GM18505 (cell line): ENCODE measurements at regions not wholly inside any gene's neighbourhood (a gene's known extent, or its start where the extent isn't known, plus 50 kb on each side); places are given as distances from the start of the nearest gene placed in this dataset.
A peak's percentile ranks its signal among the peaks of the same experiment; 100 is the strongest.
"Not testable (repeated sequence)": the region's sequence is repeated elsewhere in the genome, so short reads cannot be mapped to it uniquely, and the experiment has no call there.

ENCODE experiments used
- ATAC-seq: cut with Tn5 transposase; IDR thresholded peaks from one replicate; pipeline ENCODE4 v1.9.1; 2021; ENCODE audit not compliant: unreplicated experiment
- POLR2A ChIP-seq: IDR thresholded peaks from 4 replicates; pipeline ENCODE4 v1.6.1; 2011; ENCODE audit warnings: borderline replicate concordance; ENCODE audit not compliant: insufficient read depth, insufficient read length; ENCODE audit errors: extremely low read depth

DNA sequence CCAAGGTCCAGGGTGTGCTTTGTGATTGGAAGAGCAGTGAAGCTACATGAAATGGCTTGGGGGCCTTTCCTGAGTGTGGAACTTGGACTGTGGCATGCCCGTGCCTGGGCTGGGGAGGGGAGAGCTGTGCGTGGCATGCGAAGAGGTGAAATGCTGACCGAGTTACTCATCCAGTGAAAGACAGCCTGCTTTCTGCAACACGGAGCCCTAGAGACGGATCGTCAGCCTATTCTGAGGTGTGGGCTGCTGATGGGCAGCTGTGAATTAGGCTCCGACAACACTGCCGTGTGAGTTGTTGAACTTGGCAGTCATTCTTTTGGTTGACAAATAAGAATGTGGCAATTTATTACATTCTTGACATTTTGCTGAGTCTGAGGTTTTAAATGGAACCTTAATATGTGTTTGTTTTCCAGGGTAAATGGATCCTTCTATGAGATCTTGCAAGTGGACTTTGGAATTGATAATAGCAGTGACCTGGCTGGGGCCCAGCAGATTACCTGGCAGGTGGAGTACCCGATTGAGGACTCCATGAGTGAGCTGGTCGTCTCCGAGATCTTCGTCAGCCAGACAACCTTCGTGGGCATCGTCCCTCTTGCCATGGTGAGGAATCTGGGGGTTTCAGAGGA is 453.9 kb downstream of the AACS start:
- TF ChIP-seq POLR2A: no peak
- no peak for ATAC-seq

DNA sequence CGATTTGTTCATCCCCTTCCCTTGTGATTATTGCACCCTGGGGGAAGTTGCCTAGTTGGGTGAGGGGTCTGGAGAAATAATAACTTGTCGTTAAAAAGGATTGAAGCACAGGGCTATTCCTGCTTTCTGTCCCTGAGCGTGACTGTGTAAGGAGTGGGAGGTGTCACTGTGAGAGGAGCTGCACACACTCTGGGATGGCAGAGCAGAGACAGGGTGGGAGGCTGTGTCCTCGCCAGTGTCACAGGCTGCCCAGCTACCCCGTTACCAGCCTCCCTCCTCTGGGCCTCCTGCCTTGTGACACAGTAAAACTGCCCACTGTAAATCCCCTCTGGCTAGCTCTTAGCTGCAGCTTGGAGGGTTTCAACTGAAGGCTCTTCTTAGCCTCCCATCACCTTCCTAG is 460.6 kb downstream of the AACS start:
- no peak for TF ChIP-seq POLR2A
- no peak for ATAC-seq

DNA sequence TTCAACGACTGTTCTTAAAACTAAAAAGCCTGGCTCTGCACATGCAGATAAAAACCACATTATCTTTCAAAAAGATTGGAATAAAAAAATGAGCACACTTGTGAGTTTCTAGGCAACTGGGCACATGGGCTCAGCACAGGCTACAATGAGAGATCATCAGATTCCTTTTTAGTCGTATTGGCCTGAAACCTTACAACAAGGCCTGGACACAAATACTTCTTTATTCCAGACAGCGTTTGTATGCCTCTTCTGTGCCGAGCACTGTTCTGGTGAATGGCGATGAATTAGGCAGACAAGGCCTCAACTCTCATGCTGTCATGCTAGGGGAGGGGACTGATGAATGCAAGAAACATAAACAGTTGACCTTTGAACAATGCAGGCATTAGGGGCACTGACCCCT is 463.0 kb downstream of the AACS start:
- TF ChIP-seq POLR2A: no peak
- ATAC-seq: no peak

DNA sequence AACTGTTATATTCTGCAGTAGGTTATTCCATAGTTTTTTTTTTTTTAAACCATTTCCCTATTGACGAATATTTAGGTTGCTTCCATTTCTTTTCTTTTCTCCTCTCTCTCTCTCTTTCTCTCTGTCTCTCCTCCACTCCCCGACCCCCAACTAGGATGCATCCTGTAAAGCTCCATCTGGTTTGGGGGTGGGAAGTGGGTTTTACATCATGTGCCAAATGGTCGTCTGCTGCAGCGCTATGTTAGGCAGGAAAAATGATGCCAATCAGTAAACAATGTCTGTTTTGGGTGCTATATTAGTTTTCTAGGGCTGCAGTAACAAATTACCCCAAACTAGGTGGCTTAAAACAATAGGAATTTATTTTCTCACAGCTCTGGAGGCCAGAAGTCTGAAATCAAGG is 465.0 kb downstream of the AACS start:
- TF ChIP-seq POLR2A: no peak
- ATAC-seq: no peak

DNA sequence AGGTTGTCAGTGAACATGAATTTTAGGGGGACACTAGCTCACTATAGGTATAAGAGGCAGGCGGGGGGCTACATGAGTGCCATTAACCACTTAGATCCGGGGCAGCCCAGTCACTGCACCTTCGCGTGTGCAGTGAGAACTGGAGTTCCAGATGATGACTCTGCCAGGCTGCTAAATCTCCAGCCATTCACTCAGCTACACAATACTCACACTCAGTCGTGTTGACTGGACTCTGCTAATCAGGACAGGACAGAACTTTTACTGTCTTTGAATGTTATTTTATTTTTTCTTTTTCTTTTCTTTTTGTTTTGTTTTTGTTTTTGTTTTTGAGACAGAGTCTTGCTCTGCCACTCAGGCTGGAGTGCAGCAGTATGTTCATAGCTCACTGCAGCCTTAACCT is 465.6 kb downstream of the AACS start:
- no peak for TF ChIP-seq POLR2A
- ATAC-seq: no peak

DNA sequence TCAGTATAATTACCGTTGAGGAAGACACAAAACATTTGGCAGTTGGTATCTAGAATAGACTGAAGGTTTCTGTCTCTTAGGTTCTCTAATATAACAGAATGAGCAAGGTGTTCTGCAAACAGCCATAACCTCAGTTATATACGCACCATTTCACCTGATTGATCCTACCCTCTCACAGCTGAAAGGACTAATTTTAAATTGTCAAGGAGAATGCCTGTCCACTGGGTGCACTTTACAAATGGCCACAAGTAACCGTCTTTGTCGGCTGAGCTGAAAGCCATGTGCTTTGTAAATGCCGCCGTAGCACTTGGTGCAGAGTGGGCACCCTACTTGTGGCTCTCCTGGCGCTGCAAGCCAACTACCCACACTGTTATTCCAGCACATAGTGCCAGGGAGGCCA is 466.3 kb downstream of the AACS start:
- no peak for TF ChIP-seq POLR2A
- no peak for ATAC-seq

DNA sequence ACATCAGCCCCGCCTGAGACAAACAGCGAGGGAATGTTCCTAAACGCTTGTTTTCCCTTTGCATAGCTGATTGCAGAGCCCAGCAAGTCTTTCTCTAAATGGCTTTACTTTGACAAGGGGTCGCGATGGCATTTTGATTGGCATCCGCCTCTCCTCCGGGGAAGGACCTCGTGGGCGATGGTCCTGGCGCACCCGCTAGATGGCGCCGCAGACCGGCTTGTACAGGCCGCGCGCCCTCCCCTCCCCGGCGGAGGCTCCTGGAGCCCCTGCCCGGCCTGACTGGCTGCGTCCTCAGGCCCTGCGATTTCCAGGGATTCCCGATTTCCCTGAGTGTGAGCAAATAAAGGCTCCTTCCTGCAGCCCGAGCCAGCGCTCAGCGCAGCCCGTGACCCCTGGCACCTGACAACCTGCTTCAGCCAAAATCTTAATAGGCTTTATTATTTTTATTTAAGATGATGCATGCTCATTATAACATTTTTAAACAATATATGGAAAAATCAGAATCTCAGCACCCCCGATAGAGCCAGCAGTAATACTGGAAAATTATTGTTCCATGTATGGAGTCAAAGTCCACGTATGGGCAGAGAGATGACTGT is 468.3 kb downstream of the AACS start:
- no peak for TF ChIP-seq POLR2A
- ATAC-seq: peak; percentile 81

DNA sequence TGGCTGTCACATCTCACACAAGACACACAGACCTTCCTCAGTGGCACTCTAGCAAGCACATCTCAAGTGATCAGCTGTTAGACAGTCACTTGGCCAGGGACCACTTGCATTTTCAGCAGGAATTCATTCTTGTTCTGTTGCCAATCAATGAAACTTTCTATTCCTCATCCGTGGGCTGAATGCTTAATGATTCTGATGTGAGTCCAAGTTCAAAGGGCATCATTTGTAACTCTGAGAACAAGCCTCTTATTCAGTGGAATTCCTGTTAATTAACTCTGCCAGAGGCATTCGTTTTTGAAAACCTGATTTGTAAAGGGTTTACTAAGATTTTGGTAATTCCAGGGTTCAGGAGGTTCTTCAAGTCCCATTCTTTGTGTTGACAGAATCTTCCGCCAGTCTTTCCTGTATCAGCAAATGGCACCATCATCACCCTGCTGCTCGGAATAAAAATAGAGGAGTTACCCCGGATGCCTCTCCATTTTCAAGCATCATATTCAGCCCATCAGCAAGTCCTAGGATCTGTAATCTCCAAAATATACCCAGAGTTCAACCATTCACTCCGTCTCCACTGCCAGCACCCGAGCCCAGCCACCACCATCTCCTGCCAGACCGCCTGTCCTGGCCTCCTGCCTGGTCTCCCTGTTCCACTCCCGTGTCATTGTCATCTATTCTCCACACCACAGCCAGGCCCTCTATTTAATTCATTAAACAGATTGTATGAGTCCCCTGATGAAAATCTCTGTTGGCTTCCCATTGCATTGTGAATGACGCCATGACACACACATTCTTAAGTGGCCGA is 473.4 kb downstream of the AACS start:
- no peak for TF ChIP-seq POLR2A

DNA sequence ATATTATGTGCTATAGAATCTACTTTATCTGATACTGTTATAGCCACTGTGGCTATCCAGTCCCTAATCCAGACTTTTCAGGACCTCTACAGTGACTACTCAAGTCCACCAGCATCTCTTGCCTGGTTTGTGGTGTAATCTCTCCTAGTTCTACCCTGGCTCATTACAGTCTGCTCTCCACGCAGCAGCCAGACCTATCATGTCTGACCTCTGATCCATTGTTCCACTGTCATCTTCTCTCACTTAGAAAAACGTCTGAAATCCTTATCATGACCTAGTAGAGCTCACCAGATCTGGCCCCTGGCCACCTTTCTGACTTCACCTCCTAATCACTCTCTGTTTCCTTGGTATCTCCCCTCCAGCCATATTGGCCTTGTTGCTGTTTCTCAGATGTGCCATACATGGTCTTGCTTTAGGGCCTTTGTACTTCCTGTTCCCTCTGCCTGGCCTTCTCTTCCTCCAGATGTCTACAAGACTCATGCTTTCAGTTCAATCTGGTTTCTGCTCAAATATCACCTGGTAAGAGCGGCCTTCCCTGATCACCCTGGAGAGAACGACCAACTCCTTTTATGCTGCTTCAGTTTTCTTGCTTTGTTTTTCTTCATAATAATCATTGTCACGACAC is 475.5 kb downstream of the AACS start:
- ATAC-seq: no peak
- TF ChIP-seq POLR2A: no peak

More for the DNA sequence above, 473.4 kb downstream of the AACS start:
- ATAC-seq: no peak

DNA sequence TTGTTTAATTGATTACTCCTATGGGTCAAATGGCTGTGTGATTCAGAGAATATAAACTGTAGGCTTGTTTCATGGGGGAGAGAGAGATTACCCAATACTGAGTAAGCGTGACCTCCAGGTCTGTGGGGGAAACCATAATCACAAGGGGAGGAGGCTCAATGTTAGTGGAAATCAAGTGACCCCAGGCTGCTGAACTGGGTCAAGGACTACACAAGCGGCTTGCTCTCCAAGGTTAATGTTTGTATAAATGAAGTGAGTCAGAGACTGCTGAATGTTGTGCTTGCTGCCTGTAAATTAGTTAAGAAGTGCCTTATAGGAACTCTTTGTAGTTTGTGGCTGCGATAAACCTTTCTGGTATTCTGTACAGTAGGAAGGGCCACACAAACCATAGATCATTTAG is 479.7 kb downstream of the AACS start:
- ATAC-seq: no peak
- TF ChIP-seq POLR2A: no peak

DNA sequence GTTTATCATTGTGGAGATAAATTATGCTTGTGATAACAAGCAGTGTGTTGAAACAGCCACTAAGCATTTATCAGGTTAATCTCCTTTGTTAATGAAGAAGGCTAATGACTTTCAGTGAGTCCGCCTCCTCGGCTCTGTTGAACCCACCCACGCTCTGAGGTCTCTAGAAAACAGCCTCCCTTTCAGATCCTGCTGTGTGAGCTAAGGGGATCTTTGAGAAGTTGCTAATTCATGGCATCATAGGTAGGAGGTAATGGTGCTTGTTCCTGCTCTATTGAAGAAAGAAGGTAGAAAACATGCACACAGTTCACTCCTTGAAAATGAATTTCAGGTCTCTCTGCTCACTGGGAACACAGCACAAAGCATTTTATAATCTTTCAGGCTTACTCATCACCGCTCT is 483.9 kb downstream of the AACS start:
- no peak for TF ChIP-seq POLR2A
- no peak for ATAC-seq

DNA sequence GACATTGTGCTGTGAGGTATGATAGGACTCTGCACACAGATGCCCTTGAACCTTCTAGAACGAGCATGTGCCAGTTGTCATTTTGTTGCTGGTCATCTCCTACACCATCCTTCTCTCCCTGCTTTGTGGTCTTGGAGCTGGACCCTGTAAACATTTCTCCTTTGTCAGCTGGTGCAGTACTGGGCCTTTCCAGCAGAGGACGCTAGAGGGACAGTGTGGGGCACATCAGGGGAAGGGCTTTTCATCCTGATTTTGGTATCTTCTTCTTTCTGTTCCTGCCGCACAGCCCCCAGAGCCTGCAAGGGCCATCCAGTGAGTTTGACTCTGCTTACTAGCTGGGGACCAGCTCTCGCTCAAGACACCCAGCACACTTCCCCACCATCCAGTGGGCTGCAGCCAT is 484.6 kb downstream of the AACS start:
- no peak for TF ChIP-seq POLR2A
- ATAC-seq: no peak

DNA sequence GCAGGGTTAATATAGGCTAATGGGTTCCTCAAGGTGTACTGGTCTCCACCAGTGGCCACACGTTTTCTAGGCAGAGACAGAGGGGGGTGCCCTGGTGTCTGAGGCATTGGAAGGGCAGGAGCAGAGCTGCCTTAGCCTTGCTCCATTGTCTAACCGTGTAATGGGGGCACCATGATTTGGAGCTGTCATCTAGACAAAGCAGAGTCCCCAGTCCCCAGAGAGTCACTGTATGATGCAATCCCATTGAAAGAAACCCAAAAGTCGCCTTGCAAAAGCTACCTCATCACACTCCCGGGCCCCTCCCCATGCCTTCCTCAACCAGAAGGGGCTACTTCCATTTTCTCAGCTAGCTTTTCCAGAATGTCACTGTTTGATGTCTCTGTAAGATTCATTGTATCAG is 487.1 kb downstream of the AACS start:
- TF ChIP-seq POLR2A: no peak
- no peak for ATAC-seq

DNA sequence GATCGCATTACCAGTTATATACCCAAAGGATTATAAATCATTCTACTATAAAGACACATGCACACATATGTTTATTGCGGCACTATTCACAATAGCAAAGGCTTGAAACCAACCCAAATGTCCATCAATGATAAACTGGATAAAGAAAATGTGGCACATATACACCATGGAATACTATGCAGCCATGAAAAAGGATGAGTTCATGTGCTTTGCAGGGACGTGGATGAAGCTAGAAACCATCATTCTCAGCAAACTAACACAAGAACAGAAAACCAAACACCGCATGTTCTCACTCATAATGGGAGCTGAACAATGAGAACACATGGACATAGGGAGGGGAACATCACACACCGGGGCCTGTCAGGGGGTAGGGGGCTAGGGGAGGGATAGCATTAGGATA is 495.8 kb downstream of the AACS start:
- ATAC-seq: not testable (repeated sequence)
